OCI-LY1 (cell line): ENCODE measurements at regions not wholly inside any gene's neighbourhood (a gene's known extent, or its start where the extent isn't known, plus 50 kb on each side); places are given as distances from the start of the nearest gene placed in this dataset.

Experiments
- EZH2 ChIP-seq: fragments of 200-600 bp; sonication (generic), shearing (Covaris generic); IDR thresholded peaks from 2 replicates; pipeline ENCODE4 v1.8.0; 2017; ENCODE audit warnings: borderline replicate concordance, mixed run types, mild to moderate bottlenecking, antibody characterized with exemption, low read length, moderate library complexity, mixed read lengths
- TF ChIP-seq, protein P1 (sequence below): fragments of 200-600 bp; sonication (generic), shearing (Covaris generic); IDR thresholded peaks from 2 replicates; pipeline ENCODE4 v1.5.1; 2017; ENCODE audit warnings: mild to moderate bottlenecking, antibody characterized with exemption, low read length, moderate library complexity, mixed read lengths

- TF ChIP-seq, protein P1, sequence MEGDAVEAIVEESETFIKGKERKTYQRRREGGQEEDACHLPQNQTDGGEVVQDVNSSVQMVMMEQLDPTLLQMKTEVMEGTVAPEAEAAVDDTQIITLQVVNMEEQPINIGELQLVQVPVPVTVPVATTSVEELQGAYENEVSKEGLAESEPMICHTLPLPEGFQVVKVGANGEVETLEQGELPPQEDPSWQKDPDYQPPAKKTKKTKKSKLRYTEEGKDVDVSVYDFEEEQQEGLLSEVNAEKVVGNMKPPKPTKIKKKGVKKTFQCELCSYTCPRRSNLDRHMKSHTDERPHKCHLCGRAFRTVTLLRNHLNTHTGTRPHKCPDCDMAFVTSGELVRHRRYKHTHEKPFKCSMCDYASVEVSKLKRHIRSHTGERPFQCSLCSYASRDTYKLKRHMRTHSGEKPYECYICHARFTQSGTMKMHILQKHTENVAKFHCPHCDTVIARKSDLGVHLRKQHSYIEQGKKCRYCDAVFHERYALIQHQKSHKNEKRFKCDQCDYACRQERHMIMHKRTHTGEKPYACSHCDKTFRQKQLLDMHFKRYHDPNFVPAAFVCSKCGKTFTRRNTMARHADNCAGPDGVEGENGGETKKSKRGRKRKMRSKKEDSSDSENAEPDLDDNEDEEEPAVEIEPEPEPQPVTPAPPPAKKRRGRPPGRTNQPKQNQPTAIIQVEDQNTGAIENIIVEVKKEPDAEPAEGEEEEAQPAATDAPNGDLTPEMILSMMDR: no peak
- no peak for TF ChIP-seq EZH2
These were observed 179.9 kb upstream of the PELI2 start for GRCh38 chr14:55938249-55938791.
